Prostate gland (tissue), 2 donors: ENCODE measurements at regions not wholly inside any gene's neighbourhood (a gene's known extent, or its start where the extent isn't known, plus 50 kb on each side); places are given as distances from the start of the nearest gene placed in this dataset.

Source experiments
- POLR2A ChIP-seq: fragments of 450-650 bp; IDR thresholded peaks from one replicate; pipeline ENCODE4 v1.6.1; 2016; ENCODE audit warnings: antibody characterized with exemption, mild to moderate bottlenecking
- POLR2AphosphoS5 ChIP-seq: sonication (generic); formaldehyde crosslinking; IDR thresholded peaks from one replicate; pipeline ENCODE4 v1.6.1; 2017; ENCODE audit warnings: antibody characterized with exemption
- TF ChIP-seq, protein P1 (sequence below), 4 experiments: fragments of 200-600 bp in 2 of 4; fragments of 450-650 bp in 2 of 4; sonication (generic) in 2 of 4; IDR thresholded peaks; 1 replicate in 3 of 4; 2 replicates in 1 of 4; pipeline ENCODE4 v1.5.1; 2016 to 2019; ENCODE audit warnings: antibody characterized with exemption in 4 of 4, mild to moderate bottlenecking in 2 of 4, moderate library complexity in 2 of 4

DNA sequence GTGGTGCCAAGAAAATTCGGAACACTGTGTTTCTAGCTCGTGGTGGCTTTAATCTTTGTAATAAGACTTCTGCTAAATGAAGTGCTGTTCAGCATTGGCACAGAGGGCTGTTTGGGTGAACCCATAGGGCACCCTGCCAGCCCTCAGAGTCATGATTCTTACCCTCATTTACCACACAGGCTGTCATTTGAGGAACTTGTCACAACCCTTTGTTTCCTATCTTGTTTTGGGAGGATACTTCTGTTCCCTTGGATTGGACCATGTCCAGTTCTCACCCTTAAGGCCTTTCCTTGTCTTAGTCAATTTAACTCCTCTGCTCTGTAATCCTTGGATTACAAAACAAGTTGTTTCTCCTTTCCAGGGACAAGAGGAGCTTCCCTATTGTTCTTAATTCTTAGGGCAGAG is 225.7 kb downstream of the MTX2 start:
- TF ChIP-seq, protein P1, sequence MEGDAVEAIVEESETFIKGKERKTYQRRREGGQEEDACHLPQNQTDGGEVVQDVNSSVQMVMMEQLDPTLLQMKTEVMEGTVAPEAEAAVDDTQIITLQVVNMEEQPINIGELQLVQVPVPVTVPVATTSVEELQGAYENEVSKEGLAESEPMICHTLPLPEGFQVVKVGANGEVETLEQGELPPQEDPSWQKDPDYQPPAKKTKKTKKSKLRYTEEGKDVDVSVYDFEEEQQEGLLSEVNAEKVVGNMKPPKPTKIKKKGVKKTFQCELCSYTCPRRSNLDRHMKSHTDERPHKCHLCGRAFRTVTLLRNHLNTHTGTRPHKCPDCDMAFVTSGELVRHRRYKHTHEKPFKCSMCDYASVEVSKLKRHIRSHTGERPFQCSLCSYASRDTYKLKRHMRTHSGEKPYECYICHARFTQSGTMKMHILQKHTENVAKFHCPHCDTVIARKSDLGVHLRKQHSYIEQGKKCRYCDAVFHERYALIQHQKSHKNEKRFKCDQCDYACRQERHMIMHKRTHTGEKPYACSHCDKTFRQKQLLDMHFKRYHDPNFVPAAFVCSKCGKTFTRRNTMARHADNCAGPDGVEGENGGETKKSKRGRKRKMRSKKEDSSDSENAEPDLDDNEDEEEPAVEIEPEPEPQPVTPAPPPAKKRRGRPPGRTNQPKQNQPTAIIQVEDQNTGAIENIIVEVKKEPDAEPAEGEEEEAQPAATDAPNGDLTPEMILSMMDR (IDR thresholded peaks at IDR 0.05): no peak
- TF ChIP-seq POLR2A: no peak
- TF ChIP-seq POLR2AphosphoS5: no peak
